IPS-NIHi7 (cell line): ENCODE measurements at regions not wholly inside any gene's neighbourhood (a gene's known extent, or its start where the extent isn't known, plus 50 kb on each side); places are given as distances from the start of the nearest gene placed in this dataset.

Experiments
- DNase-seq: peaks from one replicate; pipeline ENCODE4 v3.0.0; 2012; ENCODE audit warnings: mixed read lengths; ENCODE audit errors: extremely low spot score

DNA sequence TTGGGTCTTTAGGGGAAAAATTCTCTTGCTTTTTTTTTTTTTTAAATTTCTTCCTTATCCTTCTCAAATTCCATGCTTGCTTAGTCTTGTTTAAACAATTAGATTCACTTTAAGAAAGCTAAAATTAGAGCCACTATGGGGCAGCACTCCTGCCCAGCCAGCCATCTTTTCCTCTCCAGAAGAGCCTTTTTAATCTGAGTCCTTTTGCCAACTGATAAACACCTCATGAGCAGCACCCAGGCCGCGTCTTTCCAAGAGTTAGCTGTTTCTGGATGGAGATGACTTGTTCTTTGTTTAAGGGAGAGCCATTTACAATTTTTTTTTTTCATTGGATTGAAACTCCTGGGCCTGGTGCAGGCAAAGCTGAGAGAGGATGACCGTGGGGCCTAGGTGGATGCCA, 53.3 kb upstream of the TSPAN2 start:
- no peak for DNase-seq

DNA sequence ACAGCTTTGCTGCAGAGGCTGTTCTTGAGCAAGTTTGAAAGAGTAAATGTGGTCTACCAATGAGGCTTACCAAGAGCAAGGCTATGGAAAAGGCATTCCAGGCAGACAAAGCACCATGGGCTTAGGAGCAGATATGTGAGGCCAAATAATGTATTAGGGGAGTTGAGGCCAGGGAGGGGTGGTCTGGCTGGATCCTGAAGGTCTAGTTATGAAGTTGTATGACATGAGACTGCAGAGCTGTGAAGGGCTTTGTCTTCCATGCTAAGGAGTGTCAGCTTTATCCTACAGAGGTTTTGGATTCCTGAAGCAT, 51.8 kb upstream of the TSPAN2 start:
- no peak for DNase-seq

DNA sequence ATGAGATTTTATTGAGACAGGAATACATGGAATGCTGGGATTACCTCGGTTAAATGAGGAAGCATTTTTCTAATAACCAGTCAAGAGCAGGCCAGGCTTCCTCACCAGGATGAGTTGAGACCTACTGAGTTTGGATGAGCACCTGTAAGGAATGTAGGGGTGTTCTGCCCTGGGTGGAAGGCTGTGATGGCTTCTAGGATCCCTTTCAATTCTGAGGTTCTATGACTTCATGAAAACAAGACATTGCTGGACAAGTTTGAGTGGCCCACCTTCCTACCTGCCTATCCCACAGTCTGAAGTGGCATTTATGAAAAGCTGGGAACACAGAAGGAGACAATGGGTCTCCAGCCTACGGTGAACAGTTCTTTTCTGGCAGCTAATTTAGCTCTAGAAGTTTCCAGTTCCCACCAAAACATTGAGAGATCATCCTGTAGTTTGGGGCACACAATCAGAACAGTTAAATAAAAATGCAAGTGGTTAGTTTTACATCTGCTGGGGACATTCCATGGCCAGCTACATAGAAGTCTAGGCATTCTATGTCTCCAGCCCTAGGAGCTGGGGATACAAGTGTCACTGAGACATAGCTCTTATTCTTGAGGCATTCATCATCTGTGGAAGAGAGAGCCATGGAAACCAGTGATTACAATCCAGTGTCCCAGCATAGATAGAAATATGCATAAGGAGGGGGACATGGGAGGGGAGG, 51.3 kb upstream of the TSPAN2 start:
- no peak for DNase-seq

GRCh38 chr1:115139381-115139780, 50.1 kb upstream of the TSPAN2 start:
- no peak for DNase-seq
